GM23338 (cell line): ENCODE measurements at regions not wholly inside any gene's neighbourhood (a gene's known extent, or its start where the extent isn't known, plus 50 kb on each side); places are given as distances from the start of the nearest gene placed in this dataset.
"Not testable (repeated sequence)": the region's sequence is repeated elsewhere in the genome, so short reads cannot be mapped to it uniquely, and the experiment has no call there.

Experiments used
- ATAC-seq: fragments of 200-7000 bp; cut with Tn5 transposase; 3 replicates; pipeline ENCODE4 v1.9.1; 2020
- DNase-seq: peaks from one replicate; pipeline ENCODE4 v3.0.0-alpha.2; 2015; ENCODE audit warnings: low spot score
- H2AFZ ChIP-seq: fragments of 200-600 bp; sonication (generic); 2 replicates; pipeline ENCODE4 v1.8.0; 2016; ENCODE audit warnings: antibody characterized with exemption, mild to moderate bottlenecking, moderate library complexity
- H3F3A ChIP-seq: fragments of 200-600 bp; sonication (generic); replicated peaks from 2 replicates; pipeline ENCODE4 v1.8.0; 2017; ENCODE audit warnings: antibody characterized with exemption, mixed run types, low read depth
- H3K27ac ChIP-seq: fragments of 200-600 bp; sonication (generic); 2 replicates; pipeline ENCODE4 v1.6.1; 2016; ENCODE audit warnings: low read depth
- H3K27me3 ChIP-seq: fragments of 200-600 bp; sonication (generic); 2 replicates; pipeline ENCODE4 v1.8.0; 2016; ENCODE audit warnings: mild to moderate bottlenecking, mixed run types, moderate library complexity; ENCODE audit not compliant: insufficient read depth
- H3K36me3 ChIP-seq: fragments of 200-600 bp; sonication (generic); 2 replicates; pipeline ENCODE4 v1.8.0; 2016; ENCODE audit warnings: mild to moderate bottlenecking; ENCODE audit not compliant: insufficient read depth
- H3K4me1 ChIP-seq: fragments of 200-600 bp; sonication (generic); 2 replicates; pipeline ENCODE4 v1.8.0; 2016; ENCODE audit warnings: mild to moderate bottlenecking, moderate library complexity; ENCODE audit not compliant: insufficient read depth
- H3K4me2 ChIP-seq: fragments of 200-600 bp; sonication (generic); 2 replicates; pipeline ENCODE4 v1.7.1; 2017; ENCODE audit warnings: mixed run types
- H3K4me3 ChIP-seq: fragments of 200-600 bp; sonication (generic); 2 replicates; pipeline ENCODE4 v1.6.1; 2016; ENCODE audit warnings: mixed run types
- H3K79me2 ChIP-seq: fragments of 200-600 bp; sonication (generic); replicated peaks from 2 replicates; pipeline ENCODE4 v1.8.0; 2017; ENCODE audit warnings: mild to moderate bottlenecking; ENCODE audit not compliant: insufficient read depth
- H3K9me2 ChIP-seq: fragments of 200-600 bp; sonication (generic); 2 replicates; pipeline ENCODE4 v1.8.0; 2017; ENCODE audit not compliant: insufficient read depth
- H4K20me1 ChIP-seq: fragments of 200-600 bp; sonication (generic); replicated peaks from 2 replicates; pipeline ENCODE4 v1.8.0; 2017; ENCODE audit warnings: mild to moderate bottlenecking; ENCODE audit not compliant: insufficient read depth
- H3K27ac Mint-ChIP-seq: 2 replicates; pipeline ENCODE4 v1.8.0; 2020; ENCODE audit warnings: inconsistent platforms, mild to moderate bottlenecking, moderate library complexity, mixed read lengths
- H3K27me3 Mint-ChIP-seq: 3 replicates; pipeline ENCODE4 v1.8.0; 2022; ENCODE audit warnings: low read depth, mild to moderate bottlenecking, moderate library complexity, mixed read lengths, inconsistent platforms; ENCODE audit not compliant: insufficient read depth, poor library complexity
- H3K36me3 Mint-ChIP-seq: 3 replicates; pipeline ENCODE4 v1.8.0; 2021; ENCODE audit warnings: low read depth, mild to moderate bottlenecking, inconsistent platforms, moderate library complexity, mixed read lengths
- H3K4me1 Mint-ChIP-seq: 3 replicates; pipeline ENCODE4 v1.8.0; 2020; ENCODE audit warnings: mild to moderate bottlenecking, inconsistent platforms, mixed read lengths
- H3K4me3 Mint-ChIP-seq: 3 replicates; pipeline ENCODE4 v1.8.0; 2021; ENCODE audit warnings: moderate library complexity, mild to moderate bottlenecking, inconsistent platforms, mixed read lengths
- H3K9me3 Mint-ChIP-seq: 3 replicates; pipeline ENCODE4 v1.8.0; 2020; ENCODE audit warnings: moderate library complexity, mild to moderate bottlenecking, inconsistent platforms, mixed read lengths
- CREB1 ChIP-seq: fragments of 250-450 bp; sonication (Bioruptor Pico); IDR thresholded peaks from 2 replicates; pipeline ENCODE4 v1.5.0; 2020; ENCODE audit warnings: low read depth, mild to moderate bottlenecking, moderate library complexity
- CTCF ChIP-seq, 2 experiments: fragments of 200-600 bp in 1 of 2; sonication (generic) in 1 of 2; conservative IDR thresholded peaks; 2 replicates each; pipeline versions ENCODE4 v1.5.1 to v1.6.1; 2016 to 2017; ENCODE audit warnings: antibody characterized with exemption in 2 of 2, low read depth in 2 of 2, mild to moderate bottlenecking in 2 of 2, moderate library complexity in 1 of 2
- EZH2 ChIP-seq: fragments of 200-600 bp; sonication (generic); IDR thresholded peaks from one replicate; pipeline ENCODE4 v1.8.0; 2017; ENCODE audit warnings: antibody characterized with exemption, mild to moderate bottlenecking, low read depth; ENCODE audit not compliant: unreplicated experiment
- JUNB ChIP-seq: IDR thresholded peaks from one replicate; pipeline ENCODE4 v1.6.1; 2016; ENCODE audit warnings: antibody characterized with exemption; ENCODE audit not compliant: unreplicated experiment
- POLR2AphosphoS5 ChIP-seq: IDR thresholded peaks from 2 replicates; pipeline ENCODE4 v1.6.1; 2016; ENCODE audit warnings: antibody characterized with exemption, low read depth

DNA sequence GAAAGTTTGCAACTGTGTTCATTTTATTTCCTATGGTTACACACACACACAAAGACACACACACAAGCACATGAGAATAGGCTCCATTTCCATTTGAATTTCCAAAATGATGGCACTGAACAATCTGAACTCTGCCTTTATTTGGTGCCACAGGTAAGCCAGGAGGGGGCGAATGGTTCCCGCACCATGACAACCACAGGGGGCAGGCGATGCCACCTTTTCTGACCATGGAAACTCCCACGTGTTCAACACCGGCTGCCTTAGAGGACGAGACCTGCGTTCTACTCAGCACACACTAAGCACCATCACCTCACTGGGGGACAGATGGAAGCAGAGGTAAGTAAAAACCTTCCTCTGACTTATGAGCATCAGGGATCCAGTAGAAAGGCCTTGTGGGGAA is 212.6 kb upstream of the TSPY4 start (continued):
- TF ChIP-seq CTCF (conservative IDR thresholded peaks at IDR 0.05; ENCODE audit: low read depth in 2 of 2) (no peak), CREB1 (CRISPR knock-in tag) (no peak), POLR2AphosphoS5 (no peak)

DNA sequence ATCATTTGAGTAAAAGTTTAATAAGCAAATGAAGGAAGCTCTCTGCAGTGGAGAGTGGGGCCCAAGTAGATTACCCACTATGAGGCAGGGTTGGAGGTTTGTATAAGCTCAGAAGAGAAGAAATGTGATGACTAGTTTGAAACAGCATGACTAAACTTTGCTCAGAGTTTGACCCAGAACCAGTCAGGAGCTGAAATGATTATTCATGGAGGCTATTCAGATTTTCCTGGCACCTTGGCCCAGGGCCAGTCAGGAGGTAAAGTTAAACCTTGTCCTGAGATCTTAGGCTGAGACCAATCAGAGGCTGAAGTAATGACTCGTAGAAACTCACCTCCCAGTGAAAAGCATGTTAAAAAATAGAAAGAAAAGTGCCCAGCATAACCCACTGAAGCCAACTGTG is 210.7 kb upstream of the TSPY4 start:
- H3K4me1 ChIP-seq, result no peaks in the 10 kb centered on the region
- Mint-ChIP-seq H3K4me1 (no peaks in the 10 kb centered on the region), H3K27ac (no peak overlapping the region), H3K4me3 (no peak overlapping the region), H3K27me3 (no peaks in the 10 kb centered on the region), H3K9me3 (peaks cover 42% of the 10 kb centered on the region), H3K36me3 (no peaks in the 10 kb centered on the region)
- H3K27ac ChIP-seq, result no peak overlapping the region
- H3K4me2 ChIP-seq, result no peak overlapping the region
- DNase-seq, result no peak
- TF ChIP-seq CREB1 (CRISPR knock-in tag) (no peak), JUNB (no peak), EZH2 (no peak)
- H2AFZ ChIP-seq, result no peak overlapping the region
- no peak overlapping the region for H3K4me3 ChIP-seq
- H3F3A ChIP-seq, result no peaks in the 10 kb centered on the region
- ATAC-seq, result no peak
- H4K20me1 ChIP-seq, result no peaks in the 10 kb centered on the region
- H3K27me3 ChIP-seq, result no peaks in the 10 kb centered on the region
- H3K79me2 ChIP-seq, result no peaks in the 10 kb centered on the region
- H3K36me3 ChIP-seq, result no peaks in the 10 kb centered on the region
- H3K9me2 ChIP-seq, result no peaks in the 10 kb centered on the region

DNA sequence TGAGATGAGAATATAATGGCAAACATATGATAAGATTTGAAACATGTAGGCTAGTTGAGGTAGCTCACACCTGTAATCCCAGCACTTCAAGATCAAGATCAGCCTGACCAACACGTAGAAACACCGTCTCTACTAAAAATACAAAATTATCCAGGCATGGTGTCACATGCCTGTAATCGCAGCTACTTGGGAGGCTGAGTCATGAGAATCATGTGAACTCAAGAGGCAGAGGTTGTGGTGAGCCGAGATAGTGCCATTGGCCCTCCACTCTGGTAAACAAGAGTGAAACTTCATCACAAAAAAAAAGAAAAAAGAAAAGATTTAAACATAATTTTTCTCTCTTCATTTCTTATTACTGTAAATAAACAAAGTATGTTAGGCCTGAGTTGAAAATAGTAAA is 193.9 kb upstream of the TSPY4 start:
- H3F3A ChIP-seq, DNase-seq, H3K27me3 ChIP-seq, H3K27ac ChIP-seq, H3K27me3 Mint-ChIP-seq, H3K79me2 ChIP-seq, H3K4me1 Mint-ChIP-seq, H3K4me2 ChIP-seq, H4K20me1 ChIP-seq, H3K4me3 ChIP-seq, H3K4me1 ChIP-seq, H2AFZ ChIP-seq, H3K27ac Mint-ChIP-seq, H3K36me3 Mint-ChIP-seq, H3K36me3 ChIP-seq, H3K9me2 ChIP-seq, H3K4me3 Mint-ChIP-seq, ATAC-seq: not testable (repeated sequence)
- H3K9me3 Mint-ChIP-seq, result peaks cover 45% of the 10 kb centered on the region

- H3K36me3 Mint-ChIP-seq, H3K79me2 ChIP-seq, H3K4me1 Mint-ChIP-seq, H3K27ac ChIP-seq, H3K27me3 ChIP-seq, H3K4me1 ChIP-seq, H3K36me3 ChIP-seq, H3K4me3 ChIP-seq, H4K20me1 ChIP-seq, H3K27ac Mint-ChIP-seq, H3F3A ChIP-seq, H3K27me3 Mint-ChIP-seq, ATAC-seq, H3K4me2 ChIP-seq, H3K4me3 Mint-ChIP-seq, H3K9me2 ChIP-seq, H2AFZ ChIP-seq, DNase-seq: not testable (repeated sequence)
- H3K9me3 Mint-ChIP-seq, result peaks cover 59% of the 10 kb centered on the region
These were observed 182.7 kb upstream of the TSPY4 start for GRCh38 chrY:9154552-9154951.
